OCI-LY7 (cell line): ENCODE measurements at regions not wholly inside any gene's neighbourhood (a gene's known extent, or its start where the extent isn't known, plus 50 kb on each side); places are given as distances from the start of the nearest gene placed in this dataset.

ENCODE experiments used
- EZH2phosphoT487 ChIP-seq: fragments of 200-600 bp; sonication (generic); IDR thresholded peaks from 2 replicates; pipeline ENCODE4 v1.6.1; 2018; ENCODE audit warnings: low read depth, borderline replicate concordance, mild to moderate bottlenecking, mixed run types, antibody characterized with exemption, low read length, moderate library complexity, mixed read lengths
- TF ChIP-seq, protein P1 (sequence below): fragments of 200-600 bp; sonication (generic); conservative IDR thresholded peaks from 2 replicates; pipeline ENCODE4 v1.5.1; 2014; ENCODE audit warnings: mild to moderate bottlenecking, antibody characterized with exemption, low read length, moderate library complexity, mixed read lengths

DNA sequence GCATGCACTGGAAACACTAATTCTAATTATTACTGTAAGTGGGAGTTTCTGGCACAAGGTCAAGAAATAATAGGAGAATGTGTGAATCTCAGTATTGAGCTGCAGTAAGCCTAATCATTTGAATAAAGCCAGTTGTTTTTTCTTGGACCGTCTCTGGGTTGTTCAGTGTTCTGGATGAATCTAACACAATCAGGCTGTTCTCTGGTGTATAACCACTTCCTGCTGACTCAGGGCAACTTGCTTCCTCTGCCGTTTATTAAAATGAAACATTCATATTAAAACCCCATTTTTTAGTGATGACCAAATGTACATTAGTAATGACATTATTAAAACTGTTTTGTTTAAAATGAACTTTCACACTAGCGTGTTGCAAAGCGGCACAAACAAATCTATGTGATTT, 273.1 kb upstream of the SNX7 start:
- TF ChIP-seq, protein P1, sequence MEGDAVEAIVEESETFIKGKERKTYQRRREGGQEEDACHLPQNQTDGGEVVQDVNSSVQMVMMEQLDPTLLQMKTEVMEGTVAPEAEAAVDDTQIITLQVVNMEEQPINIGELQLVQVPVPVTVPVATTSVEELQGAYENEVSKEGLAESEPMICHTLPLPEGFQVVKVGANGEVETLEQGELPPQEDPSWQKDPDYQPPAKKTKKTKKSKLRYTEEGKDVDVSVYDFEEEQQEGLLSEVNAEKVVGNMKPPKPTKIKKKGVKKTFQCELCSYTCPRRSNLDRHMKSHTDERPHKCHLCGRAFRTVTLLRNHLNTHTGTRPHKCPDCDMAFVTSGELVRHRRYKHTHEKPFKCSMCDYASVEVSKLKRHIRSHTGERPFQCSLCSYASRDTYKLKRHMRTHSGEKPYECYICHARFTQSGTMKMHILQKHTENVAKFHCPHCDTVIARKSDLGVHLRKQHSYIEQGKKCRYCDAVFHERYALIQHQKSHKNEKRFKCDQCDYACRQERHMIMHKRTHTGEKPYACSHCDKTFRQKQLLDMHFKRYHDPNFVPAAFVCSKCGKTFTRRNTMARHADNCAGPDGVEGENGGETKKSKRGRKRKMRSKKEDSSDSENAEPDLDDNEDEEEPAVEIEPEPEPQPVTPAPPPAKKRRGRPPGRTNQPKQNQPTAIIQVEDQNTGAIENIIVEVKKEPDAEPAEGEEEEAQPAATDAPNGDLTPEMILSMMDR, result no peak
- no peak for TF ChIP-seq EZH2phosphoT487
